COR-L47 (cell line): ENCODE measurements at regions not wholly inside any gene's neighbourhood (a gene's known extent, or its start where the extent isn't known, plus 50 kb on each side); places are given as distances from the start of the nearest gene placed in this dataset.

ENCODE experiments used
- DNase-seq: peaks from one replicate; lab custom pipeline; 2025; lab: John Stamatoyannopoulos, UW

DNA sequence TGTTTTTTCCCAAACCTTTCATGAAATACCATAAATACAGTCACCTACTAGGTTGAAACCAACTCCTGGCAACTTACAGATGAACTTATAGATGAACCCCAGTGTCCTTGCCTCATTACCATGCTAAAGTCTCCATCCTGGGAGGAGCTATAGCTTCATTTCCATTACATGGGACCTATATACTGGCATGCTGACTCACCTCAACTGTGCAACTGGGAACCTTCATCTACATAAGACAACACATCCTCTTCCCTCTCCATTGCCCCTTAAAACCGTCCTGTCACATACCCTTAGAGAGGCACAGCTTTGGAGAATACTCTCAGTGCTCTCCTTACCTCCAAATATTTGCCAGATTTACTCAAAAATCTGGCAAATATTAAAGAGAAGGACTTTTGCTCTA, 638.3 kb downstream of the HTR1A start:
- DNase-seq, result no peak

DNA sequence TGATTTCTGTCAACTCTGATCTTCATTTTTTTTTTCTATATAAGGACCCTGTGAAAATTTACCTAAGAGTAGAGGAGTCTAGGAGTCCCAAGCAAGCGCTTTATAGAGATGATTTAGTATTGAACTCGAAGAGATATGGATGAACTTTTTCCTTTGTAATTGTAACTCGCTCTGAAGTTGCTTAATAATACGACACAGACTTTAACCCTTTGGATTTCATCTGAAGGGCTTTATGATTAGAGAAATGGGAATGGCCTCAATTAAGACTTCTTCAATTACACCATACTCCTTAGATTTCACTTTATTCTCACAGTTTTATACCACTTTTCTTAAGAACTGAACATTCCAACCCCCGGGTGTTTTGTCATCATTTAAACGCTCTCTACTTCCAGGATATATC, 647.7 kb downstream of the HTR1A start:
- DNase-seq, result no peak

DNA sequence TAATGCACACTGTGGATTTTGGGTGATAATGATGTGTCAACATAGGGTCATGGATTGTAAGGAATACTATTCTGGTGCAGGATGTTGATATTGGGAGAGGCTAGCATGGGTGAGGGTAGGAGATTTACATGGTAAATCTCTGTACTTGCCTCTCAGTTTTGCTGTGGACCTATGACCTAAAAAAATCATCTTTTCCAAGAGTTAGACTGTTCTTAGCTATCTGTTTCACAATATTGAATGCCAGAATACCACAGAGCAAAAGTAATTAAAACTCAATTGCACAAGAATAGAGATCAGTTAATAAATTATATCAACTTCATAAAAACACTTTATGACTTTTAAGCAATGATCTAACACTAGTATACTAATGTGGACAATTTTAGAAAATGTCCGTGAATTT, 651.6 kb downstream of the HTR1A start:
- DNase-seq, result no peak

DNA sequence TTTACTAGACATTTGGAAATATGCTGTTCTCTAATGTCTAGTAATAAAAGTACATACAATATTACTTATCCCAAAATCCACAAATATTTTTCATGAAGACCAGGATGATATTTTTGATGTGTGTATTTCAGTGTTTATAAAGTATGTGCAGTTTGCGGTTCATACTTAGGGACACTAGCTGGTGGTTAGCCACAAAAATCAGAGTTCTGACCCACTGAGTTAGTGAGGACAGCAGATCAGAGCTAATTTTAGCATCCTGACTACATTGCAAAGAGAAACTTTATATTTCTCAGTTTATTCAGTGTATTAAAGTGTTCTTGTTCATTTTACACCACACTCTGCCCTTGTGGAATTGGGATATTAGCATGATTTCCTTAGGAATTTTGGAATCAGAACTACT, 655.3 kb downstream of the HTR1A start:
- no peak for DNase-seq

DNA sequence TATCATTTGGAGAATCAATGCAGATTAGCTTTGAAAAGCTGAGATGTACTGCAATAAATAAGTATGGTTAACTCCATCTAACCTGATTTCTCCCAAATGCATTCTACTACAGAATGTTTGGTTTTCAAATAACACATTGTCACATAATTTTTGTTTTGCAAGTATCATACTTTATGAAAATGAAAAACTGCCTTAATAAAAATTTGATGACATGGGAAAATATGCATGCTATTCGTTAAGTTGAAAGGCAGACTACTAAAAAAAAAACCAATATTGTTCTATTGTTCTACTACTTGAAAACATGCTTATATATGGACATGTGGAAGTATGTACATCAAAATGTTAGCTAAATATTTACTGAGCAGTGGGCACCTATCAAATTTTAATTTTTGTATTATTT, 668.9 kb downstream of the HTR1A start:
- DNase-seq, result no peak

DNA sequence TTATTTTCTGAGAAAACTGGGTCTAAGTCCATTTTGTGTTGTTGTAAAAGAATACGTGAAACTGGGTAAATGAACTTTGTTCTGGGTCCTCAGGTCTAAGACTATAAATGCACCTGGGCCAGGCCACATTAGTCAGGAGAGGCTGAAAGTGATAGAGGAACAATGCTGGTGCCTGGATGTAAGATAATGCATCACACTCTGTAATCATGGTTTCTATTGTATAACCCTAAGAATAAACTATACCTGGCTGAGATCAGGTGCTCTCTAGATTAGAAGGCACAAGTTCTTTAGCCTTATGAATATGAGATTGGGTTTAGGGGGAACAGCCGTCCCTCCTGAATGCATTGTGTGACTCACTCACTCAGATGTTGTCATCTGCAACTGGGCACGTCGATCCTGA, 675.5 kb downstream of the HTR1A start:
- no peak for DNase-seq

DNA sequence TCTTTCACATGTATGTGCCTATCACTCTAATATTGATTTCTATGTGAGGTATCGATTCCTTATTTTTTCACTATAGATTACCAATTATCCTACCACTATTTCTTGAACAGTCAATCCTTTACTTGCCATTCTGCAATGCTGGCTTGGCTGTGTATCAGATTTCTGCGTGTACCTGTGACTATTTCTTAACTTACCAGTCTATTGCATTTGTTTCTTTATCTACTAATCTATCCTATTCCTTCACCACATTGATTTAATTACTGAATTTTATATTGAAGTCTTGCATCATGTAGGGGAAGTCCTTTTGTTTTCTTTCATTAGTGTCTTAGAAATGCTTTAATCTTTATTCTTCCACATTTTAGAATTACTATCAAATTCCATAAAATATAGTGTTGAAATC, 684.8 kb downstream of the LRRC70 start:
- no peak for DNase-seq

DNA sequence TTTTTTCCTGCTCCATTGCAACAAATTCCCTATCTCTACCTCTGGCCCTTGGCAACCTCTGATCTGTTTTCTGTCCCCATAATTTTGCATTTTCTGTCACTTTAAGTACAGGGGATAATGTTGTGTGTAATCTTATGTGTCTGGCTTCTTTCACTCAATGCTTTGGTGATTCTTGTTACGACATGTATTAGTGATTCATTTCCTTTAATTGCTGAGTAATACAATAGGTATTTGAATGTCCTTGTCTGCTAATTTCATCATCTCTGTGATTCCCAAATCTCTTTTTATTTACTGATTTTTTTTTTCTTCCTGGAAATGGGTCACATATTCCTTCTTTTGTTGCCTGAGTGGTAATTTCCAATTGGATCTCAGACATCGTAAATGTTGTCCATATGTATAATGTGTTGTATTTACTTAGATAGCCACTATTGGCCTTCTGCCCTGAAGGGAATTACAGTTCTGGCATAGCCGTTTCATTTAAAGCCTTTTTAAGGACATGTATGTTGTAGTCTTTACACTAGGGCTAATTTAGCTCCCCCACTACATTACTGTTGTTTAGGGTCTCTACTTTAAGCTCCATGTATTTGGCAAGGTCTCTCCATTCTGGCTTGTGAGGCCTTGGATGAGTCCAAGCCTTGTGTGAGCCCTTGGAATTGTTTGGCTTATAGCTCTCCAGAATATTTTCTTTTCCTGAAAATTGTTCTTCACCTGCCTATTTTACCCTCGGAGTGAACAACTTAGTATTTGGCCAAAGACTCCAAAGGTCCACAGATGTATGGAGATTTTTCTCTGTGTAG, 683.8 kb downstream of the LRRC70 start:
- DNase-seq, result no peak

DNA sequence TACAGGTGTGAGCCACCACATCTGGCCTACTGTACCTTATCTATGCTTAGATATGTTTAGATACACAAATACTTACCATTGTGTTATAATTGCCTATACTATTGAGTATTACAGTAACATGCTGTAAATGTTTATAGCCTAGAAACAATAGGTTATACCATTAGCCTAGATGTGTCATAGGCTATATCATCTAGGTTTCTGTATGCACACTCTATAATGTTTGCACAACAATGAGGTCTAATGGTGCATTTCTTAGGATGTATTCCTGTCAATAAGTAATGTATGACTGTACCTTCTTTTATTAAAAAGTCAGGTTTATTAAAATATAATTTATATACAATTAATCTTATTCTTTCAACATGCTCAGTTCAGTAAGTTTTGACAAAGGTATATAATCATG, 683.1 kb downstream of the LRRC70 start:
- no peak for DNase-seq

DNA sequence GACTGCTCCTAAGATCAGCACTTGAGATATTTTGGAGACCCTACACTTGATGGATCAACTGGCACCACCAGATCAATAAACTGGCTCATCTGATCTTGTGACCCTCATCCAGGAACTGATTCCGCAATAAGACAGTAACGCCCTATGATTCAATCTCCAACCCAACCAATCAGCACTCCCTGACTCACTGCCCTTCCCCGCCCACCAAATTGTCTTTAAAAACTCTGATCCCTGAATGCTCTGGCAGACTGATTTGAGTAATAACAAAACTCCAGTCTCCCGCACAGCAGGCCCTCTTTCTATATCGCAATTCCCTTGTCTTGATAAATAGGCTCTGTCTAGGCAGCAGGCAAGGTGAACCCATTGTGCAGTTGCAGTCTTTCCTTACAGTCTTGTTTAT, 677.0 kb downstream of the LRRC70 start:
- DNase-seq, result no peak

DNA sequence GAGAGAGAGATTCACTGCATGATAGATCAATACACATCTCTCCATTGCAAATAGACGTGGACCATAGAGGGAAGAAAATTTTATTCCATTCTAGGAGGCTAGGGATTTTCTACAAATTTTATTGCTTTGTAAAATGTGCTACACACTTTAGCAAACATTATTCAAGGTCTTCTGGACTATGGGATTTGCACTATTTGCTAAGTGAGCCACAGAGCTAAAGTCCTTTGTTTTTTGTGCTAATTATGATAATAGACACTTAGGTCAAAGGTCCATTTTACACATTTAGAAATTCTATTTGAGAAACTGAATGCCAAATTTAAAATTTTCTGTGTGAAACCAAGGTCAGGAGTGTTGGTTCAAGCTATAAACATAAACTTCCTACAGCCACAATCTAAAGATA, 672.3 kb downstream of the LRRC70 start:
- DNase-seq, result no peak

DNA sequence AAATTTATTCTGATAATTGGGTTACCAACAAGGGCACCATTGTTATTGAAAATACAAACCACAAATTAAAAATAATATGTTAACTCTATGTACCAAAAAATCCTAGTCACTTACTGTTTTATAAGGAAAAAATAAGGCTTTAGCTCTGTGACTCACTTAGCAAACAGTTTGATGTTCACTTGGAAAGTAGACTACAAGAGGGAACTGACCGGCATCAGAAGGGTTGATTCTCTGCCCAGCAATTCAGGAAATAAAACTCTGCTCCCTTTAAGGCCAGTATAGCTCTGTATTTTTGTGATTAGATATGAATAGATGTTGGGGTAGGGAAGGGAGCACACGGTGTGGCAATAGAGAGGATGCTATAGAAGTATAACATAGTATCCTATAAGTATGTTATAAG, 671.3 kb downstream of the LRRC70 start:
- no peak for DNase-seq

DNA sequence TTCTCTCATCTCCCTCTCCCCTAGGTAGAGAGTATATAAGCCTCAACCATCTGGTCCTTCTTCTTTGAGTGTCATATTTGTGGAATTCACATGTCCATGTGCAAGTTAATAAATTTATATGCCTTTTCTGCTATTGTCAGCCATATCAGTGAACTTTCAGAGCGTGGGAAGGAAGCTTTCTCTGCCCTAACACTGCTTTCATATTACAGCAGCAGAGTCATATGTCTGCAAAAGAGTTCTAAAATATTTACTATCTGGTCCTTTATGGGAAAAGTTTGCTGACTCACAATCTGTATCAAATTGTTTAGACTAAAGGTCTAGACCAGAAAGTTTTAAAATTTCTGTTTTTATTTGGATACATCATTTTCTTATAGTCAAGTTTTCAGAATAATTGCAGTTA, 669.0 kb downstream of the LRRC70 start:
- DNase-seq, result no peak

DNA sequence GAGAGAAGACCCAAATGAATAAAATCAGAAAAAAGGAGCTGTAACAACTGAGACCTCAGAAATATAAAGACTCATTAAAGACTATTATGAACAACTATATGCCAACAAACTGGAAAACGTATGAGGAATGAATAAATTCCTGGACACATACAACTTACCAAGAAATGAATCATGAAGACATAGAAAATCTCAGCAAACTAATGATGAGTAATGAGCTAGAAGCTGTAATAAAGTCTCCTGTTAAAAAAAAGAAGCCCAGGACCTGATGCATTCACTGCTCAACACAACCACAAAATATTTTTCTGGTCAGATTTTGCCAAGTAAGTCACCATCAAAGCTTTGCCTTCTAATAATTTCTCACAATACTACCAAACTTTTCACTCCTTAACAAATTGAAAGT, 666.7 kb downstream of the LRRC70 start:
- no peak for DNase-seq

DNA sequence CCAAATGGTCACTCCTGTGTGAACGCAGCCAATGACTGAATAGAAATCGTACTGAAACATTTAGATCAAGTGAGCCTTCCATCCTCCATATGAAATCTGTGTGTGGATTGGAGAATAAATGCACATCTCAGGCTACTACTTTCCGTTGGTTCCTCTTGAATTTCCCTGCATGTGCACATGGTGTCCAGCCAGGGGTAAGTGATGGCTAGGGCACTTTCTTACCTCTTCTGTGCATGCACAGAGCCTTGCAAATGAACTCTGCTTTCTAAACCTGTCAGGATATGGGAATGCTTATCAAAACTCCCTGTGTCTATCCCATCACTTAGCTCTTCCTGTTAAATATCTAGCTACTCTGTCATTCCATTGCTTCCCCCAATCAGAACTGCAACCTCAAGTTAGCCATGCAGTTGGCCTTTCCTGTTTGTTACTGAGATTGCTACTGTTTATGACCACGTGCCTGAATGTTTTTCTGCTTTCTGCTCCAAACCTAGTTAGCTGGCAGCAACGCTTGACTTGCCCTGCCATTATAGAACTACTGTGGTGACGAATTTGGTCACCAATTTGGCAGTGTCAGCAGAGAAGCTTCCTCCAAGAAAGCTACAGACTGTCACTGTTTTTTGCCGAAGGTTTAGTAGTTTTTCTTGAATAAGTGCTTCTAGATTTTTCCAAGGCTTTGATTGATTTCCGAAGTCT, 661.6 kb downstream of the LRRC70 start:
- no peak for DNase-seq

DNA sequence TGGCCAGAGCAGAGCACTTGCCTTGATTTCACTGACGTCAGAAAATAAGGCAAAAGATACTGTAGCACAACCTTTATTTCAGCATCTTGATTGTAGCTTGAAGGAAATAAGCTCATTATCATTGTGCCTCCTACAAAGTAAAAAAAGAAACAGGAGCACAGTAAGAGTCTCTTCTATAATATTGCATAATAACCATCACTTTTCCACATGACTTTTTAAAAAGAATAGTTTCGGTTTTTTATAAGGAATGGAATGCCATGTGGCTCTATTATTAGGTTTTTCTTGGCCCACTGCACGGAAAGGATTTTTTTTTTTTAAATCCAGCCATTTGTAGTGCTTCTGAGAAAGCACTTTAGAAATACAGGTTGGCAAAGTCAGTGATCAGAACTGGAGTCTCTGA, 655.3 kb downstream of the LRRC70 start:
- DNase-seq, result no peak

DNA sequence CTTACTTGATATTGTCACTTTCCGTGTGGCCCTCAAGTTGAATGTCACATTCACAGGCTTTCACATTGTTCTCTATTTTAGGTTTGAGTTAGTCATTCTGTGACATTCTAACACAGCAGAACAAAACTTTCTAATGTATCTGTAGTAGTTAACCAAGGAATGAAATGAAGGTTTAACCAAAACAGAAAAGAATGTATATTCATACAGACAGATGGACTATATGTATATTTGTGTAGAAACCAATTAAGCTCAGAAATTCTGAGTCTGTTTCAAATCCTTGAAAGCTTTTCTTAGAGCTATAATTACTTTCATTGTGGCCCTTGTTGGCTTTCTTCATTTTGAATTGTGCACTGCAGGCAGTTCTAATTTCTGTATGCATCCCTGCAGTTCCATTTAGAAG, 654.7 kb downstream of the LRRC70 start:
- no peak for DNase-seq

DNA sequence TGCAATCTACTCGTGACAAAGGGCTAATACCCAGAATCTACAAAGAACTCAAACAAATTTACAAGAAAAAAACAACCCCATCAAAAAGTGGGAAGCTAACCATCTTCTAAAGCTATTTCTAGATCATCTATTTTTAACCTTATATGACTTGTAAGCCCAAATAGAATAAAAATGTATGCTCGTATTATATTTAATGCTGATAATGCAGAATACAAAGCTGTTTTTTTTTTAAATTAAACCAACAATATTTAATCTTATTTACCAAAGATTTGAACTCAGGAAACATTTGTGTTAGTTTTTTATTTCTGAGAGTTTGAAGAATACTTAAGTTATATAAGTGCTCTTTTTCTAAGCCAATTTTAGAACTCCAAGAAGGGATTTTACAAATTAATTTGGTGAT, 652.1 kb downstream of the LRRC70 start:
- DNase-seq, result no peak

DNA sequence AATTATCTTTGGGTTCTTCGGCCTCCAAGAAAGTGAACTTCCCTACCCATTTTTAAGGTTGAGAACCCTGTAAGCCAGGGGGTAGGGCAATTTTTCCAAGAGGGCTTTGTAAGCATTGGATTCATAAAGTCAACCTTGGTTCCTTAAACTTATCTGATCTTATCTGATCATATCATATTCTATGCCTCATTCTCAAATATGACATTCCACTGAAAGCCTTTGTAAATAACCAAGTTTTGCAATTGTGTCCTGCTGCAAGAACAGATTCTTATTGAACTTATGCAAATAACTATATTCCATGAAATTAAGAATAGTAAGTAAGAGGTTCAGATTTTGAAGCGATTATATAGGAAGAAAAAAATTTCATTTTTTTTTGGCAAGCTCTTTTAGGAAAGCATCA, 649.5 kb downstream of the LRRC70 start:
- DNase-seq, result no peak

DNA sequence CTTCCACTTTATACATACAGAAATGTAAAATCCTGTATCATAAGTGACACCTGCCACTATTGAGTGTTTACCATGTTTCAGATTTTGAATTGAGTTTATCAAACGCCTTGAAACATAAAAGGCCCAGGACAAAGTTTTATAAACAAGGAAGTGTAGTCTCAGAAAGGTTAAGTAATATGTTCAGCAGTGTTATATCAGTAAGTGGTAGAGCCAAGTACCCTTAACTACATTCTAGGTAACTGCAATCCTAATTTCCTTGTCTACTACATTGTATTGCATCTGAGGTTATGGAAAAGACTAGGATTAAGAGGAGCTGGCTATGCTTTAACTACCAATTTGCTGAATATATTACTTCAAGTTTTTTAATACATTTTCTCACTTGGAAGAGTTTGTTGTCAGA, 641.6 kb downstream of the LRRC70 start:
- DNase-seq, result no peak

DNA sequence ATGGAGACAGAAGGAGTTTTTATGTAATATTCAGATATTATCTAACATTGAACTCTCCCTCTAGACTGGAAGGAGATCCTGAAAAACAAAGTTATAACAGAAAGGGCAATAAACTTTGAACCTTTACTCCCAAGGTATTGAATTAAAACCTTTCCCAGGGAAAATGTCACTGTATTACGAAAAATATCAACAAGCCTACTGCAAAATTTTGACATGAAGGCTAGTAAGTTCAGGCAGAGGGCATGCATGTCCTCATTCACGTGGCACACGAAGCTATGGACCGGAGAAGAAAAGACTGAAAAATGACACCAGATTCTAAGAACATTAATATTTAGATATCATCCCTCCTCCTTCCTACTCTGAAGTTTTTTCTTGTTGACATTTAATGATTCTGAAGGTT, 638.8 kb downstream of the LRRC70 start:
- no peak for DNase-seq

DNA sequence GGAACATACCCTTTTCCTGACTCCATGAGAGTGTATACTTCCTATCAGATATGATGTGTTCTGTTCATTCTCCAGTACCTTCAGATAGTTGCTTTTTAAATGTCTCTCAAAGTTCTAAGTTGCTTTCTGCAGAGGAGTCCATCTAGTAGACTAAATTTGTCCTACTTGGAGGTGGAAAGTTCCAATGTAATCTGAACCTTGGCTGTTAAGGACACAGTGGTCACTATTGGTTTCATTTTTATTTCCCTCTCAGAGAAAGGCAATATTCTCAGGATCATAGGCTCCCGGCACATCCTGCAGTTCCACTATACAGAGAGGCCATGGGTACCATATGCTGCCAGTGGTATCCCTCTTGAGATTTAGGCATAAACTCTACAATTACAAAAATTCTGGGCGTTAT, 634.6 kb downstream of the LRRC70 start:
- no peak for DNase-seq

DNA sequence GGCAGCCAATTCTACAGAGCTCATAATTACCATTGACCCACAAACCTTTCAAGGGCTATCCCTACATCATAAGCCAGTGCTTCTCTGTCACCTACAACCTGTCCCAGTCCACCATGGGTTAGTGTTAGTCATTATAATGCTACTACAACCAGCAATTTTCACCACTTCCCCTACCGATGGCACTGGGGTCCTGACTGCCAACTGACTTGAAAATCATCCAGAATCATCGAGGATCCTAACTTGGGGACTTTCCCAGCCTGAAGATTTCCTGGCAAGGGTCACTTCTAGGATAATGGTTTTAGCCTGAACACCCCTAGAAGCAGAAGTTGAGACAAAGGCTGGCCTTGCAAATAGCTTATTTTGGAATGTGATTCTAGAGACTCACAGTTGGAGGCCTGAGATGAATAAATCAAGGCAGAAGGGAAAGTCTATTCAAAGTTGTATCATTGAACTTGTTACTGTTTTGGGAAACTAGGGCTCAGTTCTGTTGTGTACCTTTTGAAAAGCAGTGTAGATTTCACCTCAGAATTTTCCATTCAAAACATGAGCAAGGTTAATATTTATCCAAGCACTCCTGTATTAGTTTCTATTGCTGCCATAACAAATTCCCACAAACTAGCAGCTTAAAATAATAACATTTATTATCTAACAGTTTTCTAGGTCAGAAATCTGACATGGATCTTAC, 633.0 kb downstream of the LRRC70 start:
- no peak for DNase-seq
